Osteocyte (in vitro differentiated cells): ENCODE measurements at regions not wholly inside any gene's neighbourhood (a gene's known extent, or its start where the extent isn't known, plus 50 kb on each side); places are given as distances from the start of the nearest gene placed in this dataset.

Source experiments
- DNase-seq: peaks from one replicate; pipeline ENCODE4 v3.0.0; 2021; ENCODE audit warnings: mixed read lengths; ENCODE audit not compliant: unreplicated experiment; ENCODE audit errors: extremely low spot score
- H3K27ac Mint-ChIP-seq: one replicate; pipeline ENCODE4 v1.8.0; 2021; ENCODE audit warnings: mild to moderate bottlenecking, mixed read lengths; ENCODE audit not compliant: unreplicated experiment
- H3K27me3 Mint-ChIP-seq: one replicate; pipeline ENCODE4 v1.8.0; 2021; ENCODE audit warnings: mixed read lengths; ENCODE audit not compliant: unreplicated experiment
- H3K36me3 Mint-ChIP-seq: one replicate; pipeline ENCODE4 v1.8.0; 2021; ENCODE audit warnings: mixed read lengths; ENCODE audit not compliant: unreplicated experiment
- H3K4me1 Mint-ChIP-seq: one replicate; pipeline ENCODE4 v1.8.0; 2021; ENCODE audit warnings: mixed read lengths; ENCODE audit not compliant: unreplicated experiment
- H3K4me3 Mint-ChIP-seq: one replicate; pipeline ENCODE4 v1.8.0; 2021; ENCODE audit warnings: mild to moderate bottlenecking, moderate library complexity, mixed read lengths; ENCODE audit not compliant: unreplicated experiment
- H3K9me3 Mint-ChIP-seq: one replicate; pipeline ENCODE4 v1.8.0; 2021; ENCODE audit warnings: mixed read lengths; ENCODE audit not compliant: unreplicated experiment
- CTCF ChIP-seq: fragments of 200-600 bp; sonication (generic); IDR thresholded peaks from 2 replicates; pipeline ENCODE4 v1.5.0; 2021; ENCODE audit warnings: antibody characterized with exemption, mild to moderate bottlenecking, moderate library complexity

- no peaks in the 10 kb centered on the region for H3K27me3 Mint-ChIP-seq
- H3K36me3 Mint-ChIP-seq, result no peaks in the 10 kb centered on the region
- H3K27ac Mint-ChIP-seq, result no peak overlapping the region
- DNase-seq, result no peak
- TF ChIP-seq CTCF, result no peak
- H3K4me3 Mint-ChIP-seq, result no peak overlapping the region
- peaks cover 14% of the 10 kb centered on the region for H3K4me1 Mint-ChIP-seq
- no peaks in the 10 kb centered on the region for H3K9me3 Mint-ChIP-seq
Measured at GRCh38 chr7:85561706-85562105, 374.9 kb upstream of the SEMA3D start.

- no peaks in the 10 kb centered on the region for H3K27me3 Mint-ChIP-seq
Measured at GRCh38 chr7:85554236-85555178, 367.7 kb upstream of the SEMA3D start.

GRCh38 chr7:85535974-85536729, 349.3 kb upstream of the SEMA3D start:
- no peak for TF ChIP-seq CTCF
- H3K4me3 Mint-ChIP-seq, result no peak overlapping the region
- H3K9me3 Mint-ChIP-seq, result peaks cover 3% of the 10 kb centered on the region
- H3K4me1 Mint-ChIP-seq, result peaks cover 10% of the 10 kb centered on the region
- H3K27ac Mint-ChIP-seq, result peak overlapping the region; percentile 0
- DNase-seq, result no peak
- no peaks in the 10 kb centered on the region for H3K36me3 Mint-ChIP-seq
- no peaks in the 10 kb centered on the region for H3K27me3 Mint-ChIP-seq

More at GRCh38 chr7:85554236-85555178, 367.7 kb upstream of the SEMA3D start:
- no peak for DNase-seq
- Mint-ChIP-seq H3K36me3 (no peaks in the 10 kb centered on the region), H3K4me1 (peaks cover 2% of the 10 kb centered on the region), H3K9me3 (no peaks in the 10 kb centered on the region), H3K4me3 (no peak overlapping the region), H3K27ac (no peak overlapping the region)
- TF ChIP-seq CTCF, result peak; percentile 78

- Mint-ChIP-seq H3K4me1 (peaks cover 17% of the 10 kb centered on the region), H3K4me3 (no peak overlapping the region), H3K9me3 (peaks cover 5% of the 10 kb centered on the region), H3K27ac (peak overlapping the region; percentile 62), H3K27me3 (no peaks in the 10 kb centered on the region), H3K36me3 (no peaks in the 10 kb centered on the region)
- TF ChIP-seq CTCF, result no peak
- DNase-seq, result no peak
Measured at GRCh38 chr7:85529831-85530230, 343.0 kb upstream of the SEMA3D start.

GRCh38 chr7:85529201-85529600, 342.3 kb upstream of the SEMA3D start:
- DNase-seq, result no peak
- peak overlapping the region; percentile 62 for H3K27ac Mint-ChIP-seq
- no peak for TF ChIP-seq CTCF
- peaks cover 17% of the 10 kb centered on the region for H3K4me1 Mint-ChIP-seq
- no peak overlapping the region for H3K4me3 Mint-ChIP-seq
- peaks cover 5% of the 10 kb centered on the region for H3K9me3 Mint-ChIP-seq
- no peaks in the 10 kb centered on the region for H3K36me3 Mint-ChIP-seq
- H3K27me3 Mint-ChIP-seq, result no peaks in the 10 kb centered on the region
